AG04449 (cell line): ENCODE measurements at regions not wholly inside any gene's neighbourhood (a gene's known extent, or its start where the extent isn't known, plus 50 kb on each side); places are given as distances from the start of the nearest gene placed in this dataset.

Experiments used
- CTCF ChIA-PET: fragments of 350-600 bp; formaldehyde crosslinking; extraction: SDS; loops from one replicate; lab custom pipeline; 2021; ENCODE audit warnings: antibody characterized with exemption; lab: Yijun Ruan, JAX
- POLR2A ChIA-PET: fragments of 400-600, 350-600 bp; formaldehyde crosslinking; extraction: SDS; loops from one replicate; lab custom pipeline; 2020; ENCODE audit warnings: antibody characterized with exemption, inconsistent platforms; lab: Yijun Ruan, JAX
- DNase-seq: peaks from one replicate; pipeline ENCODE4 v3.0.0-alpha.2; 2010; ENCODE audit warnings: low read depth, low spot score
- H3K4me3 ChIP-seq: 2 replicates; pipeline ENCODE4 v1.5.1; 2011; ENCODE audit warnings: low read depth, mild to moderate bottlenecking, control low read depth, low read length
- TF ChIP-seq, protein P1 (sequence below): IDR thresholded peaks from one replicate; pipeline ENCODE4 v1.5.1; 2011; ENCODE audit warnings: mild to moderate bottlenecking, moderate library complexity, low read length, control low read depth, inconsistent platforms; ENCODE audit not compliant: insufficient read depth; ENCODE audit errors: missing control alignments

DNA sequence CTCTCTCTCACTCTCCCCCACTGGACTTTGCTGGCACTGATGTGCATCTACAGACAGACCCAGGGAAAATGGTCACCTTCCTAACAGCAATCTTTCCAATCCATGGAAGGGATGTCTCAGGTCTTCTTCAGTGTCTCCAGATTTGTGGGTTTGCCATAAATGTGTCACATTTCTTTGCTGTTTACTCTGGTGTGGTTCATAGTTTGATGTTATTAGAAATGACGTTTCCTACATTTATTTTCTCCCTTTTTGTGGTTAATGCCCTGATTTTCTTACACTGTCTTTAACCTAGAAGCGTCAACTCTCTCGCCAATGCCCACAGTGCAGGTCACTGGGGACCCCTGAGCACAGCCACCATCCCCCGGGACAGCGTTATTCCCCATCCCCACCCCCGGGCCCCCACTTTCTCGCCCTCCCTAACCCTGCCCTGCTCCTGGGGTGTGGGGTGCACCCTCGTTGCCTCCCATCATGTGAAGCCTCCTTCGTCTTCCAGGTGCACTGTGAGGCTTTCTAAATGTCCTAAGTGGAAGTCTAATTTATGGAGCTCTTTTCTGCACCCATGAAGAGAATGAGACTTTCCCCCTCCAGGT lies 86.5 kb downstream of the YTHDF1 start:
- TF ChIP-seq, protein P1, sequence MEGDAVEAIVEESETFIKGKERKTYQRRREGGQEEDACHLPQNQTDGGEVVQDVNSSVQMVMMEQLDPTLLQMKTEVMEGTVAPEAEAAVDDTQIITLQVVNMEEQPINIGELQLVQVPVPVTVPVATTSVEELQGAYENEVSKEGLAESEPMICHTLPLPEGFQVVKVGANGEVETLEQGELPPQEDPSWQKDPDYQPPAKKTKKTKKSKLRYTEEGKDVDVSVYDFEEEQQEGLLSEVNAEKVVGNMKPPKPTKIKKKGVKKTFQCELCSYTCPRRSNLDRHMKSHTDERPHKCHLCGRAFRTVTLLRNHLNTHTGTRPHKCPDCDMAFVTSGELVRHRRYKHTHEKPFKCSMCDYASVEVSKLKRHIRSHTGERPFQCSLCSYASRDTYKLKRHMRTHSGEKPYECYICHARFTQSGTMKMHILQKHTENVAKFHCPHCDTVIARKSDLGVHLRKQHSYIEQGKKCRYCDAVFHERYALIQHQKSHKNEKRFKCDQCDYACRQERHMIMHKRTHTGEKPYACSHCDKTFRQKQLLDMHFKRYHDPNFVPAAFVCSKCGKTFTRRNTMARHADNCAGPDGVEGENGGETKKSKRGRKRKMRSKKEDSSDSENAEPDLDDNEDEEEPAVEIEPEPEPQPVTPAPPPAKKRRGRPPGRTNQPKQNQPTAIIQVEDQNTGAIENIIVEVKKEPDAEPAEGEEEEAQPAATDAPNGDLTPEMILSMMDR: no peak
- DNase-seq: no peak
- H3K4me3 ChIP-seq: no peak overlapping the region
- CTCF ChIA-PET: no interaction called here
- POLR2A ChIA-PET: no interaction called here

DNA sequence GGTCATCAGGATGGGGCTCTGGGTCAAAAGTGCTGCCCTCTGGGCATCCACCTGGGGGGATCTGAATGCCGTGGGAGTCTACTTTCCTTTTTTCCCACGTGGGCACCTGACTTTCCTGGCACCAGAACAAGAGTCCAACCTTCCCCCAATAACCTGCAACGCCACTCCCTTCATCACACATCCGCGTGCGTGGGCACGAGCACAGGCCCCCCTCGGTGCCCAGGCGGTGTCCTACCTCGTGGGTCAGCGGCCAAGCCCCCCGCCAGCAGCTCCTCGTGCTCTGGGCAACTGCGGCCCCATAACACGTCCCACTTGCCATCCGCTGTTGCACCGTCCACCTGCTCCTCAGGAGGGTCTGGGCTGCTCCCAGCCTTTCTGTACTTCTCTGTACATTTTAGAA lies 87.0 kb downstream of the YTHDF1 start:
- TF ChIP-seq, protein P1: no peak
- ChIA-PET CTCF (no interaction called here), POLR2A (no interaction called here)
- H3K4me3 ChIP-seq: no peak overlapping the region
- no peak for DNase-seq

DNA sequence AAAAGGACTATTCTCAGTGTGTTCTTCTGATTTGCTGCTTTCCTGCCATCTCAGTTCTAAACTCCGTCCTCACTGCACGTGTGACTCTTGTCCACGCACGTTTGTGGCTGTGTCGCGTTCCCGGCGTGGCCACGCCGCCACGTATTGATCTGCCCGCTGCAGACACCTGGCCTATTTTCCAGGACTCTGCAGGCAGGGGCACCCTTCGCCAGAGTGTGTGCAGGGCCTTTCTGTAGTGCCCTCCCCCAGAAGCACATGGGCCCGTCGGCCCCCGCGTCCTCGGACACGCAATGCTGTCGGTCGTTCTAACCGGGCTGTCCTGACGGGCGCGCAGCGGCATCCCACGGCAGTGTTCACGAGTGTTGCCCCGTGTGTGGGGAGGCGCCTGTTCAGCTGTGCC lies 87.6 kb downstream of the YTHDF1 start:
- DNase-seq: no peak
- ChIA-PET CTCF (no interaction called here), POLR2A (no interaction called here)
- TF ChIP-seq, protein P1: no peak
- H3K4me3 ChIP-seq: no peak overlapping the region

DNA sequence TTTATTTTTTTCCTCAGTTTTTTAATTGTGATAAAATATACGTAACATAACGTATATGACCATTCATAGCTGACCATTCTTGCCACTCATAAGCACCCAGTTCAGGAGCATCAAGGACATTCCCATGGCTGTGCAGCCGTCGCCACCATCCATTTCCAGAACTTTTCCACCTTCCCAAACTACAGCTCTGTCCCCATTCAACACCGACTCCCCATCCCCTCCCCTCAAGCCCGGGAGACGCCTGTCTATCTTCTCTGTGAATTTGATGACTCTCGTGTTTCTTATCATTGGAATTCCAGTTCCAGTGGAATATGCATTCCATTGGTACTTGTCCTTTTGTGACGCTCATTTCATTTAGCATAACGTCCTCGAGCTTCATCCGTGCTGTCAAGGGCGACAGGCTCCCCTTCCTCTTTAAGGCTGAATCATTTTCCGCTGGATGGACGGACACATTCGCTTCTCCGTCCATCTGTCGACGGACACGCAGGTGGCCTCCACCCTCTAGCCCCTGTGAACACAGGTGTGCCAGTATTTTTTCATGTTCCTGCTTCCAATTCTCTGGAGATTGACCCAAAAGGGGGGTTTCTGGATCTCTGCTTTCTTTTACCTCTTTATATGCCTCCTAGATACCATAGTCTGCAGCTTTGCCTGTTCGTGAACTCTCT lies 88.1 kb downstream of the YTHDF1 start:
- DNase-seq: no peak
- TF ChIP-seq, protein P1: no peak
- H3K4me3 ChIP-seq: no peak overlapping the region
- ChIA-PET CTCF (no interaction called here), POLR2A (no interaction called here)

DNA sequence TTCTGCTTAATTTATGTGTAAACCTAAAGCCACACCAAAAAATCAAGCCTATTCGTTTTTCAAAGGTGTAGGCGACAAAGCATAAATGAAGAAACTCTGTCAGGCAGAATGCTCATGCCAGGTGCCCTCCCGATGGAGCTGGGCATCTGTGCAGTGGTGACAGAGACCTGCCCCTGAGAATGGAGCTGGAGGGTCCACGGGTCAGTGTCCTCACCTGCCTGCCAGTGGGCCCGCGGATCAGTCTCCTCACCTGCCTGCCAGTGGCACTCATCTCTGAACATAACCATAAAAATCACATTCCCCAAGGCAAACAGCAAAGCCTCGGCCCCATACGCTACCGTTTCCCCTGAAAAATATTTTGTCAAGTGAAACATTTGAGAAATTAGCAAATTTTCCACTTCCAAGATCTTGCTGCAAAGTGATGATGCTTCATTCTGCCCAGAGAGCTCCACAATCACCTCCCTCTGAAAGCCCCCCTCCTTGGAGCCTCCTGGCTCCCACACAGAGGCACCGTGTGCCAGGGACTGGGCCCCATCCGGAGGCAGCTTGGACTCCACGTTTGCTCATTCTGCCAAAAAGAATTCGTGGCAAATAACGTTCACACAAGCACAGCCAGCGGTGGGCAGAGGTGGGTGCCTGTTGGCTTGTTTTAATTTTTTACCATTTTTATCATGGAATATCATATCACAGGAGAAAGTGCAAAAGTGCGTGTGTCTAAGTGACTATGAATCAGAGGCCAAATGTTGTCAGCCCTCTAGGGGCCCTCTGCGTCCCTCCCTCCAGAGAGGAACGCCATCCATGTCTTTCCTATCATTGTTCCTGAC lies 88.8 kb downstream of the YTHDF1 start:
- TF ChIP-seq, protein P1: no peak
- no peak for DNase-seq
- ChIA-PET POLR2A (no interaction called here), CTCF (no interaction called here)
- H3K4me3 ChIP-seq: no peak overlapping the region
